D341Med (cell line): ENCODE measurements at regions not wholly inside any gene's neighbourhood (a gene's known extent, or its start where the extent isn't known, plus 50 kb on each side); places are given as distances from the start of the nearest gene placed in this dataset.

Experiments
- DNase-seq: peaks from one replicate; pipeline ENCODE4 v3.0.0; 2012; ENCODE audit warnings: low spot score

DNA sequence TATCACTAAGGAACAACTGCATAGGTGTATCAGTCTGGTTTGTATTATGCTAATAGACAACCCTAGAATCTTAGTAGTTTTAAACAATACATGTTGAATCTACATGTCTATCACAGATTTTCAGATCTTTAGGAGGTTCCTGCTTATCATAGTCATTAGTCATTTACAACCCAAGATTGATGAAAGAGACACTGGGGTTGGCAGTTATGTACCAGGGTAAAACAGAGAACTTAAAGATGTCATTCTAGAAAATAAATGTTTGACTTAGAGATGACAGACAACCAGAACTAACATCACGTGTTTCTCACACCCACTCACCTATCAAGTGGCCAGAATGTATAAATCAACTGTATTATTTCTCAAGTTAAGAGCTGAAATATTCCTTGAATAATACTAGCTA lies 181.9 kb downstream of the PABPC4L start:
- no peak for DNase-seq

DNA sequence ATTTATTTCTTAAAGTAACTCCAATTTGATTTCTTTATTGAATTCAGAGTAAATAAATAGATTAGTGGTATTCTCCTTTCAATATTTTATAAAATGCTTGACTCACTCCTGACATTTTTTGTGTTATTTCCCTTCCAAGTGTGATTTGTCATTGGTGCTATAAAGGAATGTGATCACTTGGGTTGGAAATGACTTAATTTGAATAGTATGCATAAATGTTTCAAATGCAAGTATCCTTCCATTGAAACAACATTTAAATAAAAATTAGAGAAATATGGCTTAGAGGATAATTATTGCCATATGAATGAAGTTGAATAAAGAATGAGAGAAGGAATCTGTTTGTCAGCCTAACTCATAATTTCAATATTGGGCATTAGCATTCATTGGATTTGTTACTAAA lies 182.7 kb downstream of the PABPC4L start:
- DNase-seq, result no peak

DNA sequence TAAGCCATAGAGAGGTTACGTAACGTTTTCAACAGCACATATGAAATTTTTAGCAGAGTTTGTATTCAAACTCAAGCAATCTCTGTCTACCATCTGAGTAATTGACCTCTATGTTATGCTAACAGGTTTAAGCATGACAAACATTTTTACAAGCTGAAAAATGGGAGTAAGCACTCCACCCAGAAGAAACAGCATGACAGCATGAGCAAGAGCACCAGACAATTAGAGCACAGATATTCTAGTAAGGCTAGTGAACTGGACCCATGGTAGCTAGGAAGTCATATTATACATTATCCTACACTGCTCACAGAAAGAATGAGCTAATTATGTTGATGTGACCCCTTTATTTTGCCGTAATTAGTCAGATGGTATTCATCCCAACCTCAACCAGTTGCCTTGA lies 200.5 kb downstream of the PABPC4L start:
- no peak for DNase-seq

DNA sequence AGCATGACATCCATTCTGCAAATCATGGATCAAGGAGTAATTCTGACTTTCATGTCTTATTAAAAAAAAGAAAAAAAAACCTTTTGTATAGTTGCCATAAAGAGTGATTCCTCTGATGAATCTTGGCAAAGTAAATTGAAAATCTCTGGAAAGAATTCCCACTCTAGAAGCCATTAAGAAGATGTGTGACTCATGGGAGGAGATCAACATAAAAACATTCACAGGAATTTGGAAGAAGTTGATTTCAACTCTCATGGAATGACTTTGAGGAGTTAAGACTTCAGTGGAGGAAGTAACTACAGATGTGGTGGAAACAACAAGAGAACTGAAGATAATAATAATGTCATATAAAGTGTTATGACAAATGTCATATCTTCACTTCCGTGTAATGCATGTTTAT lies 204.2 kb downstream of the PABPC4L start:
- DNase-seq, result no peak

DNA sequence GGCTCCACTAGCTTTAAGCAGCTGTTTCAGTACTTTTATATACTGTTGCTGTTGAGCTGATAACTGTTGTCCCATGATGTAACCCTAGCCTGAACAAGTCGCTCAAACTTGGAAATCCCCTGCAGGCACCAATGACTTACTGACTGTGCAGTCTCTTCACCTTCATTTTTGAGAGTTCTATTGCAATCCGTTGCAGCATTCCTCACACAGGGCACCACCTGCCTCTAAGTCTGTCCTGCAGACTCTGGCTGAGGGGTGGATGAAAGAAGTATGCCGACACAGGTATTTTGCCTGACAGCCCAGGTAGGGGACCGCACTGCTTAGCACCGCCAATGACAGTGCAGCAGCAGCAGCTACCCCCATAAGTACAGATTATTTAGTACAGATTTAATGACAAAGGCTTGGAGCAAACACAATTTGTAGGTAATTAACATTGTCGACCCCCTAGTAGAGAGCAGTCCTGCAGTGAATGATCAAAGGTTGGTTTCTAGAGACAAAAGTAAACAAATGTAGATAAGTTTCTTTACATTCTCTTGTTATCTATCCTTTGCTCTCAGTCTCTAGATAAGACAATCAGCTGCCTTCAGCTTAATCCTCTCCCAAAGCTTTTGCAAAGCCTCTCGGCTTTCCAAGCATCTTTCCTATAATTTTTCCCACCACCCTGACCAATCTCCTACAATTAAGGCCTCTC lies 205.0 kb downstream of the PABPC4L start:
- DNase-seq, result no peak

DNA sequence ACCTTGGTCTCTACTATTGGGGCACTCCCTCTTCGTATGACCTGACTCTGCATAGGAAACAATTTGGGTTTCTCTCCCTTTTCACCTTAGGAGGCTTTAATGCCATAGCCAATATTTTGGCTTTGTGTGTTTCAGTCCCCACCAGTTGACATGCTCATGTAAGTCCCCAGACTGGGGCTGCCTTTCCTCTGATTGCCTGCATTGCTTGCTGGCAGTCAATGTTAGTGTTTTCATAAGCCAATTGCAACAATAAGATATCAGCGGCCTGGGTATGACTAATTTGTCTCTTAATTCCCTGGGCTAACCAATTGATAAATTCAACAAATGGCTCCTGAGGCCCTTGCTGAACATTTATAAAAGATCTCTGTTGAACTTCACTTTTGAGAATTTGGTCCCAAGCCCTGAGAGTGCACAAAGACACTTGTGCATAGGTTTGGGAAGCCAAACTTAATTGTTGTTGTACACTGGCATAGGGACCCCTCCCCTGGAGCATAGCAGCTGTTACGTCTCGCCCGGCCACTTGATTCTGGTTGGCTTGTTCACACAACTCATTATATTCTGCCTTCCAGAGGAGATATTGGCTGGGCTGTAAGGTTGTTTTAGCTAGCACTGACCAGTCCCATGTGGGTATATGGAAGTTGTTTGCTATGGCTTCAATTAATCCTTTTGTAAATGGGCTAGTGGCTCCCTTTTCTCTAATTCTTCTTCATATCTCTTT lies 206.2 kb downstream of the PABPC4L start:
- DNase-seq, result no peak

DNA sequence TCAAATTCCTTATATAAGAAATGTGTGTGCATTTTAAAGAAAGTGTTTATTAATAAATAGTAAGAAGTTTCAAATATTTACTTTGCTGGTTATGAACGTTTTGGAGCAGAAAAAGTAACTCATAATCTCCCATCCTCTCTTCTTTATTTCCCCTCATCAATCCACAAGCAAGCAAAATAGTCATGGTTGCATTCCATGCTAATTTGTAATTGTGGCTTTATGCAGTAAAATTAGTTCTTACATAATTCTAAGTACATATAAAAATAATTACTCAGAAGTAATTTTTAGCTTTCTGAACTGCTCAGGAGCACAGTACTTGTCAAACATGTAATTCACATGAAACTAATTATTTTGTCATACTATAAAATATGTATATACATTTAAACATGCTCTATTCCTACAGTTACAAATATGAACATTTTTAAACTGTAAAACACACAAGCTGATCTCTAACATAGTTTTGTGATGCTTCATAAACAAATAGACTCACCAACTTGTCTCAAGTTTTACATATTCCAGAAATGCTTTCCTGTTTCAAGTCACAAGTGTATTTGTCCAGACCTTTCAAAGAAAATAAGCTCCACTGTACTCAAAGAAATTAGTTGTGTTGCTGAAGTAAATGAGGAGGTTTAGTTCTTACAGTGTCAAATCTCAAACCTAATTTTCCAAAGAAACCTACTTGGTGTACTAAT lies 218.9 kb downstream of the PABPC4L start:
- DNase-seq, result no peak

DNA sequence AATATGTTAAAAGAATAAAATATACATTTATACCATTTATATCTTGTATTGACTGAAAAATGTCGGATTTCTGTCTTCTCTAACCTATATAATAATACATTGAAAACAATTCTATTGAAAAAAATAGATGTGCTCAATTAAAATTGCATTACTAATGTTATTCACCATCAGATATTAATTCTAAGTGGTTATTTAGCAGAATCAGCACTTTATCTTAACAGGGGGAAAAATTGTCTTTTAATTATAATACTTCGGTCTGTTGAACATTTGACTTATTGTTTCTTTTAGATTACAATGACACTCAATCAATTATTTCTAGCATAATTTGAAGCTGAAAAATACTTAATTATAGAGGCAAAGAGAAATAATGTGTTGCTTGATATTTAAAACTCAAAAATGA lies 220.3 kb downstream of the PABPC4L start:
- no peak for DNase-seq

DNA sequence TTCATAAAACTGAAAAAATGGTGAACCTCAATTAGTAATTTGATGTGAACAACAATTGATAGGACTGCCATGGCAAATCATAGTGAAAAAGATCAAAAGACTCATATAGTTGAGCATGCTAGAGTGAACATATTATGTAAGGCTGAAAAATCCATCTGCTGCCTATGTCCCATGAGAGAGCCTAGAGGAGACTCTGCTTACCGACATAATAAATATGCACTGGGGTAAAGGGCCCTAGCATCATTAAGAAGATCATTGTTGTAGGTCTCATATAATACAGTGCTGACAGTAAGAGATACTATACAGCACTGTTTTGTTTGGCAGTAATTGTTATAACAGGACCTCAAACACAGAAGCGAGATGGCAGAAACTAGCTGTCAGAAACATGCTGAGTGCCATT lies 229.0 kb downstream of the PABPC4L start:
- no peak for DNase-seq

DNA sequence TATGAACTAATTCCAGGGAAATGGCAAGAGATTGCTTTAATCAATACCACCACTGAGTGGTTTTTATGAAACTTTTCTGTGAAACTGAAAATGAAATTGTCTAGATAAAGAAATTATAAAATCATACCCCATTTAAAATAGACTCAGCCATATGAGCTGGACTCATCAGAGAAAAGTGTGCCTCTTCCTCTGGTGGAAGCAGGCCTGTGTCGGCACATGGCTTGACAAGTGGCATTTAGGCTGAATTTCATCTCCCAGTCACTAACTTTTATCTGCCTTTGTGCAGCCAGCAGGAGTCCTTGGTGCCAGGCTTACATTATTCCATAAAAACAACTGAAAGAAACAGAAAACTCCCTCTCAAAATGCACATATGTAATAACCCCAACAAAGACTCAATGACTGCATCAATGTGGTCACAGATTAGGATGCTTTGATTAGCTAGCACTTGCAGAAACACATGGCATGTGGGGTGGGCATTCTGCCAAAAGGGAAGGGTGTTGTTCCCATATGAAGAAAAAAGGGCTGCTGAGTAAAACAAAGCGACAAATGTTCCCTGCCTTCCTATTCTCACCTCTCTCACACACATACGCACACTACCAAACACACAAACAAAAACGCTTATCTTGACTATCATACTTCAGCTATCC lies 232.3 kb downstream of the PABPC4L start:
- DNase-seq, result peak; percentile 8

DNA sequence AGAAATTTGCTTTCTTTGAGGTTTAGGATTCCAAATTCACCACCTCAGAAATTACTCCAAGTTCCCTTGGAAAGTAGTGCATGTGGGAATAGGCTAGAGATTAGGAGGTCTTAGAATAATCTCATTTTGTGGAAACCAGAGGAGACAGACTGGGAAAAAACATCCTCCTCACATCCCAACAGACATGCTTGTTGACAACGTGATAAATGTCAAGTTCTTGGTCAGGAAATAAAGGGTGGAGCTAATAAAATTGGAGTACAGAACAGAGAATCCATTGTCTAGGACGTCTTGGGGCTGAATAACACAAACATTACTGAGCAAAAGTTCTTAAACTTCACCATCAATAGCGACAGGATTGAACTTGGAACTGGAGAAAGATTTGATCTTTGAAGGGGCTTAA lies 233.4 kb downstream of the PABPC4L start:
- no peak for DNase-seq

DNA sequence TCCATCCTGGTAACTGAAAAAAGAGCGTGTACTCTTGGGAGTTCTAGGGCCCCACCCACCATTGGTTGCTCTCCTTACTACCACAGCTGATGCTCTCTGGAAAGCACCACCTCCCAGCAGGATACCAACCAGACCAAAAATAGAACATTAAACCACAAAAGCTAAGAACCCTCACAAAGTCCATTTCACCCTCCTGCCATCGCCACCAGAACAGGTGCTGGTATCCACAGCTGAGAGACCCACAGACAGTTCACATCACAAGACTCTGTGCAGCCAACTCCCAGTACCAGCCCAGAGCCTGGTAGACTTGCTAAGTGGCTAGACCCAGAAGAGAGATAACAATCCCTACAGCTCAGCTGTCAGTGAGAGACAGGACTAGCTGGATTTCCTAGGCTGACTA lies 240.6 kb downstream of the PABPC4L start:
- no peak for DNase-seq

DNA sequence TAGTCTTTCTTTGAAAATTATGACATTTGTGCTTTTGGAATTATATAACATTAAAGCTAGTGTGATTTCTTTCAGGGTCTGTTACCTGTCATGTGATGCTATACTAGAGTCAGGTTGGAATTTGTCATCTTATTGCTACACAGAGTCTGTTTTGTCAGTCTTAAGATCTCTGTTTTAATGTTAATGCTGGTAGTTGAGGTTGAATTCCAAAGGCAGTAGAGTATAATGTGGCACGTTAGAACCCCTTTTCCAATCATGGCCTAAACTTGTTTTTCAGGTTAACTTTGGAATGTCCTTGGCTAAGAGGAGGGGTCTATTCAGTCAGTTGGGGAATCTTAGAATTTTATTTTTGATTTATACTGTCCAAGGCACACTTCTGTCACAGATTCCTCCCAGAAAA lies 258.5 kb downstream of the PABPC4L start:
- no peak for DNase-seq

DNA sequence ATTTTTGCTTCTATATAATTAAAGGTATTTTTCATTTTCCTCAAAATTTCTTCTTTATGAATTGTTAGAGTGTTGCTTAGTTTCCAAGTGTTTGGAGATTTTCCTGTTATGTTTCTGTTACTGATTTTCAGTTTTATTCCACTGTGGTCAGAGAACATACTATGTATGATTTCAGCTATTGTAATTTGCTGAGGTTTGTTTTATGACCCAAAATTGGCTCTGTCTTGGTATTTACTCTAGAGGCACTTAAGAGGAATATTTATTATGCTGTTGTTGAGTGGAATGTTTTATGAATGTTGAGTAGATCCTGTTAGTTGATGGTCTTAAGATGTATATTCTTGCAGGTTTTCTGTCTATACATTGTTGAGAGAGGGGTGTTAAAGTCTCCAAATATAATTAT lies 263.5 kb downstream of the PABPC4L start:
- DNase-seq, result no peak

DNA sequence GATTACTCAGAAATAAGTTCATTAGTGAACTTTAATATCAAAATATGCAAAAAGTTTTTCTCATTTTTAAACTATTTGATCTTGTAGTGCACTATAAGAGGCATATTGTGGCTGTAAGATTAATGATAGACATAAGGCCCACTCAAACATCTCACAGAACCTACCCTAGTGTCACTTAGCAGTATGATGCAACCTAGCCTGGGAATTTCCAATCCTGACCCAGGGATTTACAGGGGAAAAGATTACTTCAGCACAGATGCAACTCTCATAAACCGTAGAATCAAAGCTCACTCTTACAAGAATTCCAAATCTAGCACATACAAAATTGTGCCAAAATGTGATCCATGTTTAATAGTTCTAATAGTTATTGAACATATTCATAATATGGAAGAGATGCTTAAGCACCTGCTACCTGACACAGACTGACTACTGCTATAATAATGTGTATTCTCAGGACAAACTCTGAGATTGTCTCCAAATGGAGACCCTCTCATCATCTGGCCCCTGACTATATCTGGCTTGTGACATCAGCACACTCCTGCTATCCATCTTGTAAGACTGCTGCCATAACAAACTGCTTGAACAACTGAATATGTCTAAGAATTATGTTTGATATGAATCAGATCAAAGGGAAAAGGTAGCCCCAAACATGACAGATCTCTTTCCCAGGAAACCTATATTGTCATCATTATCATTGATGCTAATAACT lies 271.9 kb downstream of the PABPC4L start:
- DNase-seq, result no peak

DNA sequence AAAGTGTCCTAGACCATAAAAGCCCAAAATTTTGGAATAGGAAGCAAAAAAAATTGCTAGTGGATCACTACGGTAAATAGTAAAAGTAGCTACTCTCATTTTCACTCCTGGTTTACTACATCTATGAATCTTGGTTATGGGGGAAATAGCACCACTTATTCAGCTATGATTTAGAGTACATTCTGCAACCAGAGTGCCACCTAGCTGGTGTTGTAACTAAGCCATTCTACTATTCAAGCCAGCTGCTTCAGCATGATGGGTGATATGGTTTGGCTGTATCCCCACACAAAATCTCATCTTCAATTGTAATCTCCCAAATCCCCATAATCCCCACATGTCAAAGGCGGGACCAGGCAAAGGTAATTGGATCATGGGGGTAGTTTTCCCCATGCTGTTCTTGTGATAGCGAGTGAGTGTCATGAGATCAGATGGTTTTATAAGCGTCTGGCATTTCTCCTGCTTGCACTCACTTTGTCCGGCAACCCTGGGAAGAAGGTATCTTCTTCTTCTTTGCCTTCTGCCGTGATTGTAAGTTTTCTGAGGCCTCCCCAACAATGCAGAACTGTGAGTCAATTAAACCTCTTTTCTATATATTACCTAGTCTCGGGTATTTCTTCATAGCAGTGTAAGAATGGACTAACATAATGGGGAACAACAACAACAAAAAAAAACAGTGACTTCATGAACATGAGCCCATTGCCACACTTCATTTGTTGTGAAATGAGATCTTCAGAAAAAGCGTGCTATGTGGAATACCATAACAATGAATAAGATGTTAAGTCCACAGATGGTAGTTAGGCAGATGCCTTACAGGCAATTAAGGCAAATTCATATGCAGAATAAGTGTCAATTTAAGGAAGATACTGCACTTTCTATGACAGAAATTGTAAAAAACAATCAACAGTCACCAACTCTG lies 280.1 kb downstream of the PABPC4L start:
- peak; percentile 56 for DNase-seq

DNA sequence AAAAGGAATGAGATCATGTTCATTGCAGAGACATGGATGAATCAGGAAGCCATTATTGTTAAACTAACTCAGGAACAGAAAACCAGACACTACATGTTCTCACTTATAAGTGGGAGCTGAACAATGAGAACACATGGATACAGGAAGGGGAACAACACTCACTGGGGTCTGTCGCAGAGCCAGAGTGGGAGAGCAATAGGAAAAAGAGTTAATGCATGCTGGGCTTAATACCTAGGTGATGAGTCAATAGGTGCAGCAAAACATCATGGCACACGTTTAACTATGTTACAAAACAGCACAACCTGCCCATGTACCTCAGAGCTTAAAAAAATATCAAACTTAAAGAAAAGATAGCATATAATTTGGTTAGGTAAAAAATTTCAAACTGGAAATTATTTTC lies 281.4 kb downstream of the PABPC4L start:
- DNase-seq, result no peak

DNA sequence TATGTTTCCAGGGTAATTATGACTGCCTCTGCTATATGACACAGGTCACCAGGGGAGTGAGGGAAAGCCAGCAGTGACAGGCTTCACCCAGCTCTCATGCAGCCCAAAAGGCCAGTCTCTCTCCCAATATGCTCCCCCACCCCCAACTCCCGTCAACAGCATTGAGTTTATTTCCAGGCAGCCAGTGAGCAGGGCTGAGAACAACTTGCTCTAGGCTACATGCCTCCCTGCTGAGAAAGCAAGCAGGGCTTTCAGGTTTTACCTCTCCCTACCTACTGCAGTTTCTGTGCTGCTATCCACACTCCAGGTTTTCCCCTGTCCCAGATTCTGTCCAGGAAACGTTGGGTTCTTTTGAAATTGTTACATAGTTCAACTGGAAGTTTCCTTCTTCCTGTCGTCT lies 291.4 kb downstream of the PABPC4L start:
- no peak for DNase-seq

DNA sequence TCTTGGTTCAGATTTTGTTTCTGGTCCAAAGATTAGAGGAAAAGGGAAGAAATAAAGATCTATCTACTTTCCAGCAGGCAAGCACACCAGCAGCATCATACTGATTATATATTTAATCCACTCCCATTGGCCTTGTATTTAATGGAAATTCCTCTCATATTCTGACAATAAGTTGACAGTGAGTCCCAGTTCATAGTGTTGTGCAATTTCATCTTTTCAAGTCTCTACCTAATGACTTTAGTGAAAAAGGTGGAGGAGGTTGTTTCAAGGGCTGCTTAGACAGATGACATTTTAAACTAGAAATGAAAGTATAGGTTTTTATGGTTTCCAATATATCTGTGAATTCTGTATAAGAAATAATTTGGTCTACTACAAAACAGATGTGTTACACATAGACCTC lies 298.6 kb downstream of the PABPC4L start:
- no peak for DNase-seq

DNA sequence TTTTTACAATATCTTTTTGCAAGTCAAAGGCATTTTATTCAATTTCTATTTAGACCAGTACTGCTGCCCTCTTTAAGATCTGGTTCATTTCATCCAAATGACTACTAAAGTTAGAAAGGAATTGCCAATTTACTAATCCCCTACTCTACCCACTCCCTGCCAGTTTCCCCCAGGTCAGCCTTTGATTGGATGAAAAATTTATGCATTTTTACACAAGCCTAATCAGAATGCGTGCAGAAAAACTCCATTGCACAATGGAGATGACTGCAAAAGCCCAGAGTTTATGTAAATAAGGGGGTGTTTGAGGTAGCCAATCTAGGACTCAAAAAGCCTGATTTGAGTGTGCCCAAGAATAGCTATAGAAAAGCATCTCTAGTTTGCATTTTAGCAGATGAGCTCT lies 310.6 kb downstream of the PABPC4L start:
- no peak for DNase-seq

DNA sequence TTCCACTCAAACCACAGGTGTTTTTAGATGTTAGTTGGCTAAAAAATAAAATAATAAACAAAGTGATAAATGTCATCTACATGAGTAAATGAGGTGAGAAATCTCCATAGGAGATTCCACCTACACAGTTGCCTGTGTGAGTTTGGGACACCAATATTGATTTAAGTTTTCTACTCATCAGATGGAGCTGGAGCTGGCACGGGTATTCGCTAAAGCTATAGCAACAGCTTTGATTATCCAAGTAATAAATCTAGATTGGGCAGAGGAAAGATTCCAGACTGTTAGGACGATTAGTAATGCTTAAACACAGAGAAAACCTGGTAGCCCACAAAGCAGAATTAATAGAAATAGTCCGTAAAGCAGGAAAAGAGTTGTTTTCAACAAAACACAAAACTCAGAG lies 313.9 kb downstream of the PABPC4L start:
- DNase-seq, result no peak
